Endodermal cell (in vitro differentiated cells): ENCODE measurements at regions not wholly inside any gene's neighbourhood (a gene's known extent, or its start where the extent isn't known, plus 50 kb on each side); places are given as distances from the start of the nearest gene placed in this dataset.

Experiments
- DNase-seq: peaks from one replicate; pipeline ENCODE4 v3.0.0-alpha.2; 2017
- H3K27ac ChIP-seq: 2 replicates; pipeline ENCODE4 v1.5.1; 2013; ENCODE audit warnings: mild to moderate bottlenecking, low read depth, low read length, moderate library complexity
- H3K27me3 ChIP-seq: 2 replicates; pipeline ENCODE4 v1.6.1; 2013; ENCODE audit warnings: mild to moderate bottlenecking, low read length, moderate library complexity; ENCODE audit not compliant: insufficient read depth, control insufficient read depth, poor library complexity, severe bottlenecking
- H3K36me3 ChIP-seq: 2 replicates; pipeline ENCODE4 v1.7.0; 2013; ENCODE audit warnings: mild to moderate bottlenecking, low read length, moderate library complexity; ENCODE audit not compliant: control insufficient read depth, insufficient read depth
- H3K4me1 ChIP-seq: one replicate; pipeline ENCODE4 v1.7.0; 2013; ENCODE audit warnings: low read length; ENCODE audit not compliant: control insufficient read depth, insufficient read depth
- H3K4me3 ChIP-seq: 2 replicates; pipeline ENCODE4 v1.5.1; 2013; ENCODE audit warnings: mild to moderate bottlenecking, low read length, moderate library complexity
- H3K9ac ChIP-seq: 2 replicates; pipeline ENCODE4 v1.6.1; 2013; ENCODE audit warnings: mild to moderate bottlenecking, low read length, moderate library complexity; ENCODE audit not compliant: poor library complexity, severe bottlenecking; ENCODE audit errors: extremely low read depth
- H3K9me3 ChIP-seq: 2 replicates; pipeline ENCODE4 v1.6.1; 2013; ENCODE audit warnings: mild to moderate bottlenecking, low read length, moderate library complexity; ENCODE audit not compliant: control insufficient read depth
- H3K27ac Mint-ChIP-seq: 2 replicates; pipeline ENCODE4 v1.8.0; 2020; ENCODE audit warnings: mixed read lengths
- H3K27me3 Mint-ChIP-seq: 2 replicates; pipeline ENCODE4 v1.8.0; 2021; ENCODE audit warnings: mild to moderate bottlenecking, mixed read lengths; ENCODE audit not compliant: insufficient read depth
- H3K36me3 Mint-ChIP-seq: 2 replicates; pipeline ENCODE4 v1.8.0; 2020; ENCODE audit warnings: low read depth, mixed read lengths
- H3K4me1 Mint-ChIP-seq: 2 replicates; pipeline ENCODE4 v1.8.0; 2020; ENCODE audit warnings: mixed read lengths
- H3K4me3 Mint-ChIP-seq: 2 replicates; pipeline ENCODE4 v1.8.0; 2020; ENCODE audit warnings: mild to moderate bottlenecking, moderate library complexity, mixed read lengths
- H3K9me3 Mint-ChIP-seq: 2 replicates; pipeline ENCODE4 v1.8.0; 2020; ENCODE audit warnings: mild to moderate bottlenecking, mixed read lengths
- WGBS, 2 experiments: methylation state at CpG; one replicate each; pipeline versions ENCODE4 v1.1.5 to v1.1.7; 2013; ENCODE audit warnings: missing lambda C conversion rate in 2 of 2, mixed read lengths in 1 of 2; ENCODE audit not compliant: insufficient coverage in 1 of 2, insufficient read length in 1 of 2; 5-methylcytosine and 5-hydroxymethylcytosine counted together
- TF ChIP-seq, protein P1 (sequence below): fragments of 200-600 bp; sonication (generic); conservative IDR thresholded peaks from 2 replicates; pipeline ENCODE4 v1.5.0; 2021; ENCODE audit warnings: antibody characterized with exemption, mild to moderate bottlenecking

GRCh38 chr4:180084561-180084960, 2158.6 kb upstream of the TENM3 start:
- Histone ChIP-seq H3K27me3 (no peaks in the 10 kb centered on the region), H3K27ac (no peak overlapping the region), H3K9me3 (no peaks in the 10 kb centered on the region), H3K4me1 (peaks cover 3% of the 10 kb centered on the region), H3K9ac (no peak overlapping the region), H3K36me3 (no peaks in the 10 kb centered on the region), H3K4me3 (no peak overlapping the region)
- Mint-ChIP-seq H3K9me3 (no peaks in the 10 kb centered on the region), H3K27ac (no peak overlapping the region), H3K4me3 (no peak overlapping the region), H3K27me3 (no peaks in the 10 kb centered on the region), H3K4me1 (peaks cover 16% of the 10 kb centered on the region), H3K36me3 (no peaks in the 10 kb centered on the region)
- TF ChIP-seq, protein P1, sequence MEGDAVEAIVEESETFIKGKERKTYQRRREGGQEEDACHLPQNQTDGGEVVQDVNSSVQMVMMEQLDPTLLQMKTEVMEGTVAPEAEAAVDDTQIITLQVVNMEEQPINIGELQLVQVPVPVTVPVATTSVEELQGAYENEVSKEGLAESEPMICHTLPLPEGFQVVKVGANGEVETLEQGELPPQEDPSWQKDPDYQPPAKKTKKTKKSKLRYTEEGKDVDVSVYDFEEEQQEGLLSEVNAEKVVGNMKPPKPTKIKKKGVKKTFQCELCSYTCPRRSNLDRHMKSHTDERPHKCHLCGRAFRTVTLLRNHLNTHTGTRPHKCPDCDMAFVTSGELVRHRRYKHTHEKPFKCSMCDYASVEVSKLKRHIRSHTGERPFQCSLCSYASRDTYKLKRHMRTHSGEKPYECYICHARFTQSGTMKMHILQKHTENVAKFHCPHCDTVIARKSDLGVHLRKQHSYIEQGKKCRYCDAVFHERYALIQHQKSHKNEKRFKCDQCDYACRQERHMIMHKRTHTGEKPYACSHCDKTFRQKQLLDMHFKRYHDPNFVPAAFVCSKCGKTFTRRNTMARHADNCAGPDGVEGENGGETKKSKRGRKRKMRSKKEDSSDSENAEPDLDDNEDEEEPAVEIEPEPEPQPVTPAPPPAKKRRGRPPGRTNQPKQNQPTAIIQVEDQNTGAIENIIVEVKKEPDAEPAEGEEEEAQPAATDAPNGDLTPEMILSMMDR = no peak
- WGBS, 2 experiments = 80 to 93% methylated on average over 2 to 4 of the region's 4 CpGs
- DNase-seq = no peak

GRCh38 chr4:180086480-180087190, 2156.6 kb upstream of the TENM3 start:
- H3K27ac ChIP-seq = no peak overlapping the region
- H3K27me3 Mint-ChIP-seq = no peaks in the 10 kb centered on the region
- peaks cover 2% of the 10 kb centered on the region for H3K4me1 Mint-ChIP-seq
- H3K9ac ChIP-seq = no peak overlapping the region
- DNase-seq = no peak
- H3K9me3 ChIP-seq = no peaks in the 10 kb centered on the region
- TF ChIP-seq, protein P1 = no peak
- no peaks in the 10 kb centered on the region for H3K36me3 Mint-ChIP-seq
- H3K36me3 ChIP-seq = no peaks in the 10 kb centered on the region
- no peaks in the 10 kb centered on the region for H3K4me1 ChIP-seq
- H3K9me3 Mint-ChIP-seq = no peaks in the 10 kb centered on the region
- WGBS, 2 experiments = 98% methylated on average over 2 of the region's 2 CpGs; no CpG with 5 or more reads in 1 of the 2 experiments
- no peak overlapping the region for H3K27ac Mint-ChIP-seq
- no peaks in the 10 kb centered on the region for H3K27me3 ChIP-seq
- H3K4me3 Mint-ChIP-seq = no peak overlapping the region
- no peak overlapping the region for H3K4me3 ChIP-seq

GRCh38 chr4:180098586-180098985, 2144.6 kb upstream of the TENM3 start:
- no peaks in the 10 kb centered on the region for H3K9me3 Mint-ChIP-seq

More at GRCh38 chr4:180098586-180098985, 2144.6 kb upstream of the TENM3 start:
- no peak overlapping the region for H3K9ac ChIP-seq
- H3K27me3 ChIP-seq = no peaks in the 10 kb centered on the region
- no peaks in the 10 kb centered on the region for H3K36me3 Mint-ChIP-seq
- no peak overlapping the region for H3K4me3 Mint-ChIP-seq
- TF ChIP-seq, protein P1 = no peak
- H3K36me3 ChIP-seq = no peaks in the 10 kb centered on the region
- H3K27ac Mint-ChIP-seq = no peak overlapping the region
- no peaks in the 10 kb centered on the region for H3K4me1 ChIP-seq
- DNase-seq = no peak
- no peak overlapping the region for H3K4me3 ChIP-seq
- no peaks in the 10 kb centered on the region for H3K27me3 Mint-ChIP-seq
- no peaks in the 10 kb centered on the region for H3K9me3 ChIP-seq
- no peak overlapping the region for H3K27ac ChIP-seq
- H3K4me1 Mint-ChIP-seq = peaks cover 9% of the 10 kb centered on the region
